ENCODE measurements at regions not wholly inside any gene's neighbourhood (a gene's known extent, or its start where the extent isn't known, plus 50 kb on each side); places are given as distances from the start of the nearest gene placed in this dataset.

- ATAC-seq = no peak
- ChIA-PET RAD21 (ENCODE audit: unreplicated experiment) (no interaction called here), POLR2A (no interaction called here), CTCF (no interaction called here), SMC1A (ENCODE audit: uncharacterized antibody, unreplicated experiment) (no interaction called here)
- FAIRE-seq = no peak
- Histone ChIP-seq H3K79me2 (ENCODE audit: control insufficient read depth, insufficient read depth, low read length) (no peaks in the 10 kb centered on the region), H3K4me1 (ENCODE audit: control insufficient read depth, insufficient read depth, low read length) (no peaks in the 10 kb centered on the region), H3K27ac (ENCODE audit: control insufficient read depth, insufficient read depth) (no peak overlapping the region), H2AFZ (ENCODE audit: control insufficient read depth, low read depth, low read length) (no peak overlapping the region), H3K9ac (ENCODE audit: control insufficient read depth, insufficient read depth, low read length) (no peak overlapping the region), H3K4me2 (ENCODE audit: control insufficient read depth, insufficient read depth) (no peak overlapping the region), H3K9me3 (replicated peaks; ENCODE audit: control insufficient read depth, insufficient read depth, low read length) (no peaks in the 10 kb centered on the region), H4K20me1 (ENCODE audit: control insufficient read depth, insufficient read depth) (no peaks in the 10 kb centered on the region), H3K27me3 (replicated peaks in 1 of 2; ENCODE audit: control insufficient read depth in 2 of 2, insufficient read depth in 2 of 2, low read length in 1 of 2) (no peaks in the 10 kb centered on the region; a peak in 2 of 4 replicates), H3K4me3 (no peak overlapping the region), H3K36me3 (ENCODE audit: control insufficient read depth in 2 of 2, insufficient read depth in 2 of 2, low read length in 1 of 2) (no peaks in the 10 kb centered on the region)
- no peak for TF ChIP-seq KDM1A (IDR thresholded peaks at IDR 0.05; ENCODE audit: borderline replicate concordance)
- no peak for TF ChIP-seq ATF2 (IDR thresholded peaks at IDR 0.05; ENCODE audit: low read length)
- TF ChIP-seq ZNF274 (IDR thresholded peaks at IDR 0.05; ENCODE audit: insufficient read depth, insufficient read length) = no peak
- no peak for TF ChIP-seq E4F1 (IDR thresholded peaks at IDR 0.05; ENCODE audit: borderline replicate concordance, partially characterized antibody)
- no peak for TF ChIP-seq ASH2L (IDR thresholded peaks at IDR 0.05; ENCODE audit: borderline replicate concordance, low read depth)
- no peak for TF ChIP-seq DPF2 (IDR thresholded peaks at IDR 0.05)
- TF ChIP-seq NFXL1 (IDR thresholded peaks at IDR 0.05; ENCODE audit: borderline replicate concordance) = no peak
- no peak for TF ChIP-seq REST (IDR thresholded peaks at IDR 0.05; ENCODE audit: low read depth, low read length)
- no peak for TF ChIP-seq POLR2AphosphoS5 (IDR thresholded peaks at IDR 0.05; ENCODE audit: low read length)
- no peak for TF ChIP-seq ZNF622 (IDR thresholded peaks at IDR 0.05)
- no peak for TF ChIP-seq ZSCAN29 (IDR thresholded peaks at IDR 0.05)
- no peak for TF ChIP-seq BACH1 (IDR thresholded peaks at IDR 0.05; ENCODE audit: borderline replicate concordance)
- TF ChIP-seq BCL3 (IDR thresholded peaks at IDR 0.05; ENCODE audit: borderline replicate concordance, insufficient read depth, low read depth, low read length, poor library complexity, severe bottlenecking) = no peak
- no peak for TF ChIP-seq BMI1 (IDR thresholded peaks at IDR 0.05; ENCODE audit: borderline replicate concordance)
- no peak for TF ChIP-seq RUNX3 (IDR thresholded peaks at IDR 0.05; ENCODE audit: low read length)
- TF ChIP-seq ZBED1 (IDR thresholded peaks at IDR 0.05; ENCODE audit: borderline replicate concordance) = no peak
- no peak for DNase-seq (ENCODE audit: low read depth, low spot score)
- 20% methylated on average over 5 of the region's 5 CpGs for WGBS (ENCODE audit: insufficient coverage, insufficient replicate concordance, low lambda C conversion rate, missing lambda C conversion rate)
- no TSS peak for BruUV-seq (replicated peaks)
- intact Hi-C loops (cut with micrococcal nuclease; ENCODE audit: unreplicated experiment) (no loop called here), in situ Hi-C loops (cut with MboI) (no loop called here)
Measured at GRCh38 chr2:94964193-94964592, 61.3 kb upstream of the MAL start.

All from GM12878 (cell line).